T-helper 17 cell (primary cell): ENCODE measurements at regions not wholly inside any gene's neighbourhood (a gene's known extent, or its start where the extent isn't known, plus 50 kb on each side); places are given as distances from the start of the nearest gene placed in this dataset.
"Not testable (repeated sequence)": the region's sequence is repeated elsewhere in the genome, so short reads cannot be mapped to it uniquely, and the experiment has no call there.

Experiments
- ATAC-seq: fragments of 150-1000 bp; cut with Tn5 transposase; 2 replicates; pipeline ENCODE4 v1.10.0; 2021; ENCODE audit warnings: mild to moderate bottlenecking, moderate library complexity
- DNase-seq, 3 donors: peaks; one replicate each; pipeline versions ENCODE4 v3.0.0 to v3.0.0-alpha.2; 2020 to 2021
- H3K9me3 ChIP-seq: one replicate; pipeline ENCODE4 v1.7.0; 2013; ENCODE audit warnings: low read length, mild to moderate bottlenecking; ENCODE audit not compliant: control insufficient read depth, poor library complexity, severe bottlenecking
- H3K27ac Mint-ChIP-seq: one replicate; pipeline ENCODE4 v1.8.0; 2022; ENCODE audit warnings: mild to moderate bottlenecking, moderate library complexity, mixed read lengths
- H3K27me3 Mint-ChIP-seq: one replicate; pipeline ENCODE4 v1.8.0; 2022; ENCODE audit warnings: mixed read lengths
- H3K36me3 Mint-ChIP-seq: one replicate; pipeline ENCODE4 v1.8.0; 2022; ENCODE audit warnings: low read depth, mixed read lengths
- H3K4me1 Mint-ChIP-seq: one replicate; pipeline ENCODE4 v1.8.0; 2022; ENCODE audit warnings: mild to moderate bottlenecking, mixed read lengths
- H3K4me3 Mint-ChIP-seq: one replicate; pipeline ENCODE4 v1.8.0; 2022; ENCODE audit warnings: mild to moderate bottlenecking, moderate library complexity, mixed read lengths

DNA sequence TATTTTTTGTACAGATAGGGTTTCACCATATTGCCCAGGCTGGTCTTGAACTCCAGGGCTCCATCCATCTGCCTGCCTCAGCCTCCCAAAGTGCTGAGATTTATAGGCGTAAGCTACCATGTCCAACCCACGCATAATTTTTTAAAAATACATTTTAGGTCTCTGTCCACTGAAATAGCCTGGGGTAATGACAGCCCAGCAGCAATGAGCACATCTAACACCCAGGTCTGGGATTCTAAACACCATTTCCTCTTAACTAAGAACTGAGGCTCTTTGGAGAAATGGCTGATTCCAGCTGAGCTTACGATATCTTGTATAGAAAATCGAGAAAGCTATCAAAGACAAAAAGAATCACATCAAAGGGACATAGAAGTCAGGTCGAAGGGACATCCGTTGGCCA lies 245.3 kb downstream of the PARN start:
- DNase-seq (no peak), ATAC-seq (no peak)
- Mint-ChIP-seq H3K27ac (no peak overlapping the region), H3K27me3 (peaks cover 5% of the 10 kb centered on the region), H3K36me3 (no peaks in the 10 kb centered on the region), H3K4me1 (peaks cover 6% of the 10 kb centered on the region), H3K4me3 (no peak overlapping the region)
- H3K9me3 ChIP-seq = no peaks in the 10 kb centered on the region

- not testable (repeated sequence) for H3K27ac Mint-ChIP-seq, H3K27me3 Mint-ChIP-seq, H3K4me3 Mint-ChIP-seq, H3K9me3 ChIP-seq, DNase-seq, H3K4me1 Mint-ChIP-seq, H3K36me3 Mint-ChIP-seq, ATAC-seq
Observed at GRCh38 chr16:14383844-14384243, 246.2 kb downstream of the PARN start.

DNA sequence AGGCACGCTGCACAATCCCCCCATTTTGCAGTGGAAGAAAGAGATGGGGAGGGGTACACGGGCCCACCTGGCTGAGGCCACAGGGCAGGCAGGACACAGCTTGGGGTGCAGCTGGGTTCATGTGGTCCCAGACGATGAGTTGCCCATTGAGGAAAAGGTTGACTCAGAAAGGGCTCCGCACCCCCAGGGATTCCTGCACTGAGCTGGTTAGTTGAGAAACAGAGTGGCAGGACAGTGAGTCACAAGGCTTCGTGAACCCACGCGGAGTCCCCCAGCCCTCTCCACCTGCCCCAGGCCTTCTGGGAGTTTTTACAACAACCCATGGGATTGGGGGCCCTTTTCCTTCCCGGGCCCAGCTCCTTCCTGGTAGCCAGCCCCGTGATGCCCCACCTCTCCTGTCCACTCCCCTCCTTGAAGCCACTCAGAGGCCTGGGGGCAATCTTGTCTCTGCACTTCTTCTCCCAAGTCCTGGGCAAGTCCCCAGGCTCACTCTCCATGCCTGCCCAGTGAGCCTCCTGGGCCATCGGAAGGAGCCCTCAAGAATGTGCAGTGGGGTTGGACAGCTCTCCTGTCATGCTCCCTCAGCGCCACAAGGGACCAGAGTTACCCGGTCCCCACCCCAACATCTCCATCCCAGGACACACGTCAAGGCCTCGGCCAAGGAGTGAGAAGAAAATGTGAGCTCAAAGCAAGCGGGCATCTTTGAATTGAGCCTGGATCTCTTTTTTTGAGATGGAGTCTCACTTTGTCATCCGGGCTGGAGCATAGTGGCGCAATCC lies 251.2 kb downstream of the PARN start:
- DNase-seq (no peak), ATAC-seq (no peak)
- peaks cover 9% of the 10 kb centered on the region for H3K27me3 Mint-ChIP-seq
- peaks cover 5% of the 10 kb centered on the region for H3K4me1 Mint-ChIP-seq
- H3K9me3 ChIP-seq = no peaks in the 10 kb centered on the region
- no peaks in the 10 kb centered on the region for H3K36me3 Mint-ChIP-seq
- no peak overlapping the region for H3K27ac Mint-ChIP-seq
- no peak overlapping the region for H3K4me3 Mint-ChIP-seq

DNA sequence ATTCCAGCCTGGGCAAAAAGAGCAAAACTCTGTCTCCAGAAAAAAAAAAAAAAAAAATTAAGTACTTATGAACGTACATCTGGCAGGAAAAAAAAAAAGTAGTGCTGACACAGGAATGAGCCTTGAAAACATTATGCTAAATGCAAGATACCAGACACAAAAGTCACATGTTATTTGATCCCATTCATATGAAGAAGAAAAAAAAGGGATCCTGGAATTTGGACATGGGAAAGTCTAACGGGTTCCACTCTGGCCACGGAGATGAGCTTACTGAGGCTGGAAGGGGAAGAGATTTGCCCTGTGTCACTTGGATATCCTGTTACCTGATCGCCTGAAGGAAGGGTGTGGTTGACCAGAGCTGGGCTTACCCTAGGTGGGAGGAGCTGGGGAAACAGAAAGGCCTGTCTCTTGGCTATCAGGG lies 251.9 kb downstream of the PARN start:
- H3K36me3 Mint-ChIP-seq = no peaks in the 10 kb centered on the region
- no peak overlapping the region for H3K4me3 Mint-ChIP-seq
- no peak for ATAC-seq
- H3K27me3 Mint-ChIP-seq = peaks cover 9% of the 10 kb centered on the region
- H3K9me3 ChIP-seq = no peaks in the 10 kb centered on the region
- peaks cover 5% of the 10 kb centered on the region for H3K4me1 Mint-ChIP-seq
- DNase-seq = no peak
- H3K27ac Mint-ChIP-seq = no peak overlapping the region

DNA sequence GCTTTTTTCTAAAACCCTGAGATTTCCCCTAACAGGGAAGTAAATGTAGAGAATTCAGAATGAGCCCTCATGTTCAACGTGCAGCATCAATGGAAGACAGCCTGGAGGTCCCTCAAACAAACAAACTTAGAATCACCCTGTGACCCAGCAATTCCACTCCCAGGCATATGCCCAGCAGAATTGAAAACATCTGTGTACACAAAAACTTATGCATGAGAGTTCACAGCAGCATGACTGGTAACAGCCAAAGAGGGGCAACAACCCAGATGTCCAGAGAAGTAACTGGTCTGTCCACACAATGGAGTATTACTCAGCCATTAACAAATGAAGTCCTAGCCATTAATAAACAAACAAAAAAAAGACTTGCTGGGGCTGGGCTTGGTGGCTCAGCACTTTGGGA lies 252.7 kb downstream of the PARN start:
- no peaks in the 10 kb centered on the region for H3K9me3 ChIP-seq
- Mint-ChIP-seq H3K36me3 (no peaks in the 10 kb centered on the region), H3K27me3 (peaks cover 9% of the 10 kb centered on the region), H3K4me3 (no peak overlapping the region), H3K4me1 (peaks cover 5% of the 10 kb centered on the region), H3K27ac (no peak overlapping the region)
- ATAC-seq = no peak
- DNase-seq = no peak

GRCh38 chr16:14375132-14375491 lies 254.9 kb downstream of the PARN start:
- no peak for ATAC-seq
- no peak overlapping the region for H3K4me3 Mint-ChIP-seq
- no peaks in the 10 kb centered on the region for H3K9me3 ChIP-seq
- DNase-seq = no peak
- H3K36me3 Mint-ChIP-seq = no peaks in the 10 kb centered on the region
- no peak overlapping the region for H3K27ac Mint-ChIP-seq
- peaks cover 2% of the 10 kb centered on the region for H3K4me1 Mint-ChIP-seq
- peaks cover 10% of the 10 kb centered on the region for H3K27me3 Mint-ChIP-seq

- Mint-ChIP-seq H3K4me3 (no peak overlapping the region), H3K27ac (no peak overlapping the region), H3K36me3 (no peaks in the 10 kb centered on the region), H3K27me3 (peaks cover 8% of the 10 kb centered on the region), H3K4me1 (no peaks in the 10 kb centered on the region)
- no peak for DNase-seq
- ATAC-seq = no peak
- H3K9me3 ChIP-seq = no peaks in the 10 kb centered on the region
Observed at GRCh38 chr16:14374451-14375131, 255.5 kb downstream of the PARN start.

- no peak for DNase-seq
- H3K9me3 ChIP-seq = no peaks in the 10 kb centered on the region
- Mint-ChIP-seq H3K27me3 (peaks cover 4% of the 10 kb centered on the region), H3K4me1 (no peaks in the 10 kb centered on the region), H3K36me3 (no peaks in the 10 kb centered on the region), H3K4me3 (no peak overlapping the region), H3K27ac (no peak overlapping the region)
- ATAC-seq = no peak
Observed at GRCh38 chr16:14373896-14374295, 256.2 kb downstream of the PARN start.

GRCh38 chr16:14373406-14373805 lies 256.7 kb downstream of the PARN start:
- H3K27me3 Mint-ChIP-seq = peaks cover 4% of the 10 kb centered on the region
- H3K9me3 ChIP-seq = no peaks in the 10 kb centered on the region
- no peaks in the 10 kb centered on the region for H3K4me1 Mint-ChIP-seq
- no peak for DNase-seq
- H3K4me3 Mint-ChIP-seq = no peak overlapping the region
- no peak overlapping the region for H3K27ac Mint-ChIP-seq
- ATAC-seq = no peak
- no peaks in the 10 kb centered on the region for H3K36me3 Mint-ChIP-seq

DNA sequence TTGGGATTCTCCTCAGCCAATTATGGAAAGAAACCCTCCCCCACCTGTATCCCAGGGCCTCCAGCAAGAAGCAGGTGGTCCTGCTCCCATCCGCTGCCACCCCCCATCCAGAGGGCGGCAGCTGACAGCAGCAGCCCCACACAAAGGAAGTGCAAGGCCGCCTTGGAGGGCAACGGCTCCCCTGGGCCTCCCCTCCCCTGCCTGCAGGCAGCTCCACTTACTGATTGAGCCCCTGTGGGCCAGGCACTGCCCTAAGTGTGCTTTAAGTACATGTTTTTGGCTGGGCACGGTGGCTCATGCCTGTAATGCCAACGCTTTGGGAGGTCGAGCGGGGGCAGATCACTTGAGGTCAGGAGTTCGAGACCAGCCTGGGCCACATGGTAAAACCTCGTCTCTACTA lies 257.6 kb downstream of the PARN start:
- Mint-ChIP-seq H3K4me1 (no peaks in the 10 kb centered on the region), H3K4me3 (no peak overlapping the region), H3K27ac (no peak overlapping the region), H3K36me3 (no peaks in the 10 kb centered on the region), H3K27me3 (peaks cover 4% of the 10 kb centered on the region)
- H3K9me3 ChIP-seq = no peaks in the 10 kb centered on the region
- ATAC-seq = no peak
- no peak for DNase-seq

- no peak overlapping the region for H3K4me3 Mint-ChIP-seq
- no peak overlapping the region for H3K27ac Mint-ChIP-seq
Observed at GRCh38 chr16:14371778-14372431, 258.2 kb downstream of the PARN start.

GRCh38 chr16:14370736-14371234 lies 259.3 kb downstream of the PARN start:
- DNase-seq (no peak), ATAC-seq (no peak)
- H3K4me1 Mint-ChIP-seq = no peaks in the 10 kb centered on the region
- H3K27me3 Mint-ChIP-seq = peaks cover 4% of the 10 kb centered on the region
- H3K27ac Mint-ChIP-seq = no peak overlapping the region
- no peak overlapping the region for H3K4me3 Mint-ChIP-seq
- H3K9me3 ChIP-seq = no peaks in the 10 kb centered on the region
- H3K36me3 Mint-ChIP-seq = no peaks in the 10 kb centered on the region

More at GRCh38 chr16:14371778-14372431, 258.2 kb downstream of the PARN start:
- DNase-seq (no peak), ATAC-seq (no peak)
- no peaks in the 10 kb centered on the region for H3K9me3 ChIP-seq
- Mint-ChIP-seq H3K36me3 (no peaks in the 10 kb centered on the region), H3K27me3 (peaks cover 4% of the 10 kb centered on the region), H3K4me1 (no peaks in the 10 kb centered on the region)

- no peak overlapping the region for H3K4me3 Mint-ChIP-seq
- ATAC-seq (no peak), DNase-seq (no peak)
- H3K4me1 Mint-ChIP-seq = no peaks in the 10 kb centered on the region
- no peak overlapping the region for H3K27ac Mint-ChIP-seq
- peaks cover 9% of the 10 kb centered on the region for H3K27me3 Mint-ChIP-seq
- H3K9me3 ChIP-seq = no peaks in the 10 kb centered on the region
- H3K36me3 Mint-ChIP-seq = no peaks in the 10 kb centered on the region
Observed at GRCh38 chr16:14369734-14370598, 260.1 kb downstream of the PARN start.
